WERI-Rb-1 (cell line): ENCODE measurements at regions not wholly inside any gene's neighbourhood (a gene's known extent, or its start where the extent isn't known, plus 50 kb on each side); places are given as distances from the start of the nearest gene placed in this dataset.

Experiments
- DNase-seq: peaks from one replicate; pipeline ENCODE4 v3.0.0-alpha.2; 2020
- H3K27ac ChIP-seq: fragments of 250-450 bp; sonication (Bioruptor Pico); 2 replicates; pipeline ENCODE4 v1.5.1; 2020; ENCODE audit warnings: mild to moderate bottlenecking, moderate library complexity
- H3K27me3 ChIP-seq: fragments of 250-450 bp; sonication (Bioruptor Pico); 2 replicates; pipeline ENCODE4 v1.5.1; 2021; ENCODE audit warnings: mild to moderate bottlenecking, low read depth, moderate library complexity; ENCODE audit not compliant: insufficient read depth, severe bottlenecking
- H3K36me3 ChIP-seq: fragments of 250-450 bp; sonication (Bioruptor Pico); 2 replicates; pipeline ENCODE4 v1.5.1; 2020; ENCODE audit warnings: mild to moderate bottlenecking, moderate library complexity
- H3K4me3 ChIP-seq: 2 replicates; pipeline ENCODE4 v1.5.1; 2011; ENCODE audit warnings: low read depth, mild to moderate bottlenecking, control low read depth, low read length
- H3K9me3 ChIP-seq: fragments of 250-450 bp; sonication (Bioruptor Pico); 2 replicates; pipeline ENCODE4 v1.5.1; 2021; ENCODE audit warnings: mild to moderate bottlenecking, moderate library complexity; ENCODE audit not compliant: severe bottlenecking
- TF ChIP-seq, protein P1 (sequence below): IDR thresholded peaks from 2 replicates; pipeline ENCODE4 v1.5.1; 2011; ENCODE audit warnings: low read depth, mild to moderate bottlenecking, control low read depth, inconsistent platforms, low read length

DNA sequence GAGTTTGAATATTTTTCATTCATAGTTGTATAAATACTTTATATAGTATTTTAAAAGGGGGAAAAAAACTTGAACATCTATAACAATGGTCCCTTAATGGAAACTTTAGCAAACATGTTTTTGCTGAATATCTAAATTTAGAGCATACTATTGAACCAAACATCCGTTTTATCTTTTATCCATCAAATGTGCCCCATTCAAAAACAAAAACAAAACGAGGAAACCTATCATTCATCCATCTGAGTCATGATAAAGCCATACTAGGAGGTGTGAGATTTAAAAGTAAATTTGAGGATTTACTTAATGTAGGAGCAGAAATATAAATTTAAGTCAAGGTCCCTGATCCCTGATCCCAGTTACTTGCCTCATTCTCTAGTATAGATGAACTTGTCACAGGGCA lies 463.6 kb upstream of the MDFIC2 start:
- DNase-seq = no peak
- no peaks in the 10 kb centered on the region for H3K36me3 ChIP-seq
- no peaks in the 10 kb centered on the region for H3K9me3 ChIP-seq
- H3K4me3 ChIP-seq = no peak overlapping the region
- H3K27me3 ChIP-seq = peaks cover 4% of the 10 kb centered on the region
- no peak overlapping the region for H3K27ac ChIP-seq
- TF ChIP-seq, protein P1, sequence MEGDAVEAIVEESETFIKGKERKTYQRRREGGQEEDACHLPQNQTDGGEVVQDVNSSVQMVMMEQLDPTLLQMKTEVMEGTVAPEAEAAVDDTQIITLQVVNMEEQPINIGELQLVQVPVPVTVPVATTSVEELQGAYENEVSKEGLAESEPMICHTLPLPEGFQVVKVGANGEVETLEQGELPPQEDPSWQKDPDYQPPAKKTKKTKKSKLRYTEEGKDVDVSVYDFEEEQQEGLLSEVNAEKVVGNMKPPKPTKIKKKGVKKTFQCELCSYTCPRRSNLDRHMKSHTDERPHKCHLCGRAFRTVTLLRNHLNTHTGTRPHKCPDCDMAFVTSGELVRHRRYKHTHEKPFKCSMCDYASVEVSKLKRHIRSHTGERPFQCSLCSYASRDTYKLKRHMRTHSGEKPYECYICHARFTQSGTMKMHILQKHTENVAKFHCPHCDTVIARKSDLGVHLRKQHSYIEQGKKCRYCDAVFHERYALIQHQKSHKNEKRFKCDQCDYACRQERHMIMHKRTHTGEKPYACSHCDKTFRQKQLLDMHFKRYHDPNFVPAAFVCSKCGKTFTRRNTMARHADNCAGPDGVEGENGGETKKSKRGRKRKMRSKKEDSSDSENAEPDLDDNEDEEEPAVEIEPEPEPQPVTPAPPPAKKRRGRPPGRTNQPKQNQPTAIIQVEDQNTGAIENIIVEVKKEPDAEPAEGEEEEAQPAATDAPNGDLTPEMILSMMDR = no peak

DNA sequence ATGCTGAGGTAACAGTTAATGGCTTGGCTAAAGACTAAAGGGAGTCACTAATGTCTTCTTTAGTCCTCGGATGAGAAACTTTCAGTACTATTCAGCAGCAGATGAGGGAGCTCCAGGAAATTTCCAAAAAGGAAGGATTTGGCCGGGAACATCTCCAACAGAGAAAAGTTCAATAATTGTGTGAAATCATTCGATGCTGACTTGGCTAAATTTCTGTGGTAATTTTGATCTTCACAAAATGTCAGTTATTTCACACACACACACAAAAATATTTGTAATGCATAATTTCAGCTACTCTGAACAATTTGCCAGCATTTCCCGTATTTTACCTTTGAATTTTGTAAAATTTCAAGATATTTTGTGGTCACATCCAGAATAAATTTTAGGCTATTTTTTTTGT lies 462.8 kb upstream of the MDFIC2 start:
- Histone ChIP-seq H3K36me3 (no peaks in the 10 kb centered on the region), H3K4me3 (no peak overlapping the region), H3K27me3 (peaks cover 4% of the 10 kb centered on the region), H3K9me3 (no peaks in the 10 kb centered on the region), H3K27ac (no peak overlapping the region)
- no peak for DNase-seq
- TF ChIP-seq, protein P1 = no peak

DNA sequence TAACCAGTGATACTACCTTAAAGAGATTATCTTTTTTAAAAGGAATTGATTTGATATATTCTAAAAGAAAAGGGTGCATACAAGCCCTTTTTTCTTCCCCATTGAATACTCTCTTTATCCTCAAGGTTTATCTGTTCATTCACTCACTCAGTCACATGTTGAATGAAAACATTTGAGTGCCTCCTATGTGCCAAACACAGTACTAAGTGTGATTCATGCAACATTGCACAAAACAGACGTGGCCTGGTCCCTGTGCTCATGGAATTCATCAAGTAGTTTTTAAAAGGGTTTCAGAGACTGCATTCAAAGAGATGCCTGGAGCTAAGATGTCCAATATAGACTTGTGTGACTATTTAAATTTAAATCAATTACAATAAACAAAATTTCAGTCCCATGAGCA lies 462.2 kb upstream of the MDFIC2 start:
- Histone ChIP-seq H3K27me3 (peaks cover 4% of the 10 kb centered on the region), H3K9me3 (no peaks in the 10 kb centered on the region), H3K27ac (no peak overlapping the region), H3K36me3 (no peaks in the 10 kb centered on the region), H3K4me3 (no peak overlapping the region)
- TF ChIP-seq, protein P1 = no peak
- no peak for DNase-seq

DNA sequence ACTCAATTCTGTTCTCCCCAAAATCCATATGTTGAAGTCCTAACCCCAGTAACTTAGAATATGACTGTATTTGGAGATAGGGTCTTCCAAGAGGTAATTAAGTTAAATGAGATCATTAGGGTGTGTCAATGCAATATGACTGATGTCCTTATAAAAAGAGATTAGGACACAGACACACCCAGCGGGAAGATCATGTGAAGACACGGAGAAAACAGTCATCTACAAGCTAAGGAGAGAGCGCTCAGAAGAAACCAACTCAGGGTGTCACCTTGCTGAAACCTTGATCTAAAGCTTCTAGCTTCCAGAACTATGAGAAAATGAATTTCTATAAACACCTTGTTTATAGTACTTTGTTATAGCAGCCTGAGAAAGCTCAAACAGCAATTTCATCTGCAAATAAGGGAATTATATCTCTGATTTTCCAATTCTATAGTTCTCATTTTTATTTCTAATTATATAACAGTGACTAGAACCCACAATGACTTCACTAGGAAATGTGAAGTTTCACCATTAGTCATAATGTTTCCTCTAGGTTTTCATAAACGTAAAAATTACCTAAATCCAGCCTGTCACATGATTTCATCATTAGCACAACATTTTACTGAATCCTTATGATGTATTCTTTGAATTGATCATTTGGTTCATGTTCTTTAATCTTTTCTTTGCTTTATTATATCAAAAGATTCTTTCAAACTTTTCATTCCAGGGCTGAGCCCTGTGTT lies 459.1 kb upstream of the MDFIC2 start:
- TF ChIP-seq, protein P1 = no peak
- Histone ChIP-seq H3K27ac (no peak overlapping the region), H3K27me3 (peaks cover 4% of the 10 kb centered on the region), H3K4me3 (no peak overlapping the region), H3K9me3 (no peaks in the 10 kb centered on the region), H3K36me3 (no peaks in the 10 kb centered on the region)
- no peak for DNase-seq

DNA sequence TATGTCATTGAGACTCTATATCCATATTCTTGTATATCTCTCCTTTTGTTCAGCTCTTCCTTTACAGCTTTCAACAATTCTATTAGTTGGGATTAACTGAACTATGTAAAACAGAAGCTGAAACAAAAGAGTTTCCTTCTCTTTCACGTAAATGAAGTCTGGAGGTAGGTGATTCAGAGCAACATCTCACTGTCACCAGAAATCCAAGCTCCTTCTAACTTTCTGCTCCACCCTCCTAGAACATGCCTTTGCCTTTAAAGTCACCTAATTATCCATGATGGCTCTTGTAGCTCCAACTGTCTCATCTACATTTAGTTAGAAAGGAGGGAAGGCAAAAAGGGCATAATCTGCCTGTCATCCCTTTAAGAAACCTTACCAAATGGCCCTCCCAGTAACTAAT lies 458.2 kb upstream of the MDFIC2 start:
- H3K36me3 ChIP-seq = no peaks in the 10 kb centered on the region
- no peak for DNase-seq
- TF ChIP-seq, protein P1 = no peak
- no peaks in the 10 kb centered on the region for H3K9me3 ChIP-seq
- peaks cover 4% of the 10 kb centered on the region for H3K27me3 ChIP-seq
- H3K27ac ChIP-seq = no peak overlapping the region
- H3K4me3 ChIP-seq = no peak overlapping the region

DNA sequence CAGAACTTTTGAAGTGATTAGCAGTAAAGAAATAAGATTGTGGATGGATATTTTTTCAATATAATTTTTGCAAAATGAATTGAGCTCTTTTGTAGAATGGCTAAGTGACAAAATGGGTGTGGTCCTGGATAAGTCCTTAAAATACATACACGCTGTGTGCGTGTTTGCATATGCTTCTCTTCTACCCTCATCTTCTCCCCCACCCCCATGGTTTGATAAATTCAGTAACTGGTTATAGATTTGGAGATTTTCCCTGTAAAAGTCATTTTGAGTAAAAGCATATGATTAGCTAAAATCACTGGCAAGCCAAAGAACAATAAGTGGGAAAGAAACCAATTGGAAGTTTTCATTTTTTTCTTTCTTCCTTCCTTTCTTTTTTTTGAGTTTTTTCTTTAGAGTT lies 453.9 kb upstream of the MDFIC2 start:
- DNase-seq = no peak
- H3K27ac ChIP-seq = no peak overlapping the region
- no peaks in the 10 kb centered on the region for H3K36me3 ChIP-seq
- peaks cover 3% of the 10 kb centered on the region for H3K27me3 ChIP-seq
- H3K9me3 ChIP-seq = no peaks in the 10 kb centered on the region
- H3K4me3 ChIP-seq = no peak overlapping the region
- TF ChIP-seq, protein P1 = no peak
